Calu3 (cell line): ENCODE measurements at regions not wholly inside any gene's neighbourhood (a gene's known extent, or its start where the extent isn't known, plus 50 kb on each side); places are given as distances from the start of the nearest gene placed in this dataset.
A peak's percentile ranks its signal among the peaks of the same experiment; 100 is the strongest.

Experiments
- BruUV-seq: library from RNA; stranded (reverse); fragments of 400-500 nt; replicated peaks from 2 replicates; lab custom pipeline; 2021; lab: Mats Ljungman, UMichigan
- CTCF ChIA-PET: fragments of 300-600 bp; sonication (Branson Sonifier 250); formaldehyde crosslinking; loops from one replicate; lab custom pipeline; 2022; ENCODE audit warnings: antibody characterized with exemption; lab: Charles Lee
- DNase-seq: peaks from one replicate; pipeline ENCODE4 v3.0.0; 2022
- H3K27ac Mint-ChIP-seq: one replicate; pipeline ENCODE4 v1.8.0; 2022; ENCODE audit warnings: mixed read lengths; ENCODE audit not compliant: unreplicated experiment
- H3K27me3 Mint-ChIP-seq: one replicate; pipeline ENCODE4 v1.8.0; 2022; ENCODE audit warnings: mixed read lengths; ENCODE audit not compliant: unreplicated experiment
- H3K36me3 Mint-ChIP-seq: one replicate; pipeline ENCODE4 v1.8.0; 2022; ENCODE audit warnings: mild to moderate bottlenecking, moderate library complexity, mixed read lengths; ENCODE audit not compliant: insufficient read depth, unreplicated experiment
- H3K4me1 Mint-ChIP-seq: one replicate; pipeline ENCODE4 v1.8.0; 2022; ENCODE audit warnings: mild to moderate bottlenecking, low read depth, mixed read lengths; ENCODE audit not compliant: unreplicated experiment
- H3K4me3 Mint-ChIP-seq: one replicate; pipeline ENCODE4 v1.8.0; 2022; ENCODE audit warnings: mild to moderate bottlenecking, low read depth, moderate library complexity, mixed read lengths; ENCODE audit not compliant: unreplicated experiment
- H3K9me3 Mint-ChIP-seq: one replicate; pipeline ENCODE4 v1.8.0; 2022; ENCODE audit warnings: low read depth, mixed read lengths; ENCODE audit not compliant: unreplicated experiment
- CTCF ChIP-seq: fragments of 200-600 bp; IDR thresholded peaks from one replicate; pipeline ENCODE4 v1.8.0; 2022; ENCODE audit warnings: antibody characterized with exemption; ENCODE audit not compliant: unreplicated experiment
- intact Hi-C: fragments of 100-400 bp; cut with micrococcal nuclease; formaldehyde crosslinking; loops from one replicate; pipeline ENCODE4 v1.10.0; 2022; ENCODE audit not compliant: unreplicated experiment

GRCh38 chr15:101590785-101591184 lies 61.4 kb downstream of the TM2D3 start:
- intact Hi-C loops, result no loop called here
- H3K27ac Mint-ChIP-seq, result no peak overlapping the region
- no peak overlapping the region for H3K4me3 Mint-ChIP-seq
- CTCF ChIA-PET, result no interaction called here
- no TSS peak for BruUV-seq
- no peaks in the 10 kb centered on the region for H3K4me1 Mint-ChIP-seq
- peaks cover 6% of the 10 kb centered on the region for H3K9me3 Mint-ChIP-seq
- TF ChIP-seq CTCF, result no peak
- no peaks in the 10 kb centered on the region for H3K36me3 Mint-ChIP-seq
- peaks cover 35% of the 10 kb centered on the region for H3K27me3 Mint-ChIP-seq
- no peak for DNase-seq

- intact Hi-C loops, result no loop called here
- no peak for DNase-seq
- TF ChIP-seq CTCF, result no peak
- H3K4me1 Mint-ChIP-seq, result peaks cover 20% of the 10 kb centered on the region
- no peak overlapping the region for H3K4me3 Mint-ChIP-seq
- H3K9me3 Mint-ChIP-seq, result no peaks in the 10 kb centered on the region
- H3K36me3 Mint-ChIP-seq, result no peaks in the 10 kb centered on the region
- CTCF ChIA-PET, result no interaction called here
- H3K27me3 Mint-ChIP-seq, result peaks cover 18% of the 10 kb centered on the region
- no peak overlapping the region for H3K27ac Mint-ChIP-seq
- no TSS peak for BruUV-seq
These were observed 68.9 kb downstream of the TM2D3 start for GRCh38 chr15:101583284-101583683.

- CTCF ChIA-PET, result interaction anchor here (0.8 kb wide), 1 partner anchor 28 kb away, joined by 4 read pairs; no protein-coding TSS in a partner anchor
- H3K4me1 Mint-ChIP-seq, result peaks cover 26% of the 10 kb centered on the region
- intact Hi-C loops, result no loop called here
- H3K4me3 Mint-ChIP-seq, result no peak overlapping the region
- no peak for TF ChIP-seq CTCF
- no TSS peak for BruUV-seq
- no peak for DNase-seq
- H3K27me3 Mint-ChIP-seq, result peaks cover 36% of the 10 kb centered on the region
- no peaks in the 10 kb centered on the region for H3K36me3 Mint-ChIP-seq
- no peak overlapping the region for H3K27ac Mint-ChIP-seq
- no peaks in the 10 kb centered on the region for H3K9me3 Mint-ChIP-seq
These were observed 71.8 kb downstream of the TM2D3 start for GRCh38 chr15:101580431-101580830.

- no peak for TF ChIP-seq CTCF
- no peak overlapping the region for H3K4me3 Mint-ChIP-seq
- no peaks in the 10 kb centered on the region for H3K36me3 Mint-ChIP-seq
- no peaks in the 10 kb centered on the region for H3K9me3 Mint-ChIP-seq
- H3K27me3 Mint-ChIP-seq, result peaks cover 36% of the 10 kb centered on the region
- H3K4me1 Mint-ChIP-seq, result peaks cover 34% of the 10 kb centered on the region
- CTCF ChIA-PET, result interaction anchor here (0.8 kb wide), 1 partner anchor 29 kb away, joined by 4 read pairs; no protein-coding TSS in a partner anchor
- DNase-seq, result peak; percentile 47
- H3K27ac Mint-ChIP-seq, result no peak overlapping the region
- intact Hi-C loops, result loop anchor here (5.0 kb wide), 1 partner anchor 63 kb away; no protein-coding TSS in a partner anchor
- BruUV-seq, result no TSS peak
These were observed 72.5 kb downstream of the TM2D3 start for GRCh38 chr15:101579631-101580163.
